ENCODE measurements at regions not wholly inside any gene's neighbourhood (a gene's known extent, or its start where the extent isn't known, plus 50 kb on each side); places are given as distances from the start of the nearest gene placed in this dataset.

DNA sequence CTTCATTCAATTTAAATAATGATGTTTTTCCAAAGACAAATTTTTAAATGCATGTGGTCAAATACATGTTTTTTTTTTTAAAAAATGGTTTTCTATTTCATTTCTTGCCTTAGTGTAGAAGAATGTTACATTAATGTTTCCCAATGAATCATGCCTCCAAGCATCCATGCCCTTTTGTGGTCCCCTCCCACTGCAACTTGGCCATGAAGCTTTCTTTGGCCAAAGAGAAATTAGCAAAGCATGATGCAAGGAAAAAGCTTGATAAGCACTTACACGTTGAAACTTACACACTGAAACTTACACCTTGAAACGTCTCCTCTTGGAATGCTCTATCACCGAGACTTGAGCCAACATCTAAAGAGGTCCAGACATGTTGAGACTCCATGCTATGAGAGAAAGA lies 93.0 kb upstream of the ELOVL5 start:
- TF ChIP-seq POLR2AphosphoS5 (IDR thresholded peaks at IDR 0.05; ENCODE audit: low read depth, low read length) (no peak), EZH2 (IDR thresholded peaks at IDR 0.05) (no peak), YY1 (IDR thresholded peaks at IDR 0.05; ENCODE audit: extremely low read depth, insufficient replicate concordance, low read depth, low read length) (no peak), RAD21 (IDR thresholded peaks at IDR 0.05; ENCODE audit: low read depth) (no peak), ZNF274 (IDR thresholded peaks at IDR 0.05; ENCODE audit: low read depth, low read length) (no peak)
- TF ChIP-seq, protein P1, sequence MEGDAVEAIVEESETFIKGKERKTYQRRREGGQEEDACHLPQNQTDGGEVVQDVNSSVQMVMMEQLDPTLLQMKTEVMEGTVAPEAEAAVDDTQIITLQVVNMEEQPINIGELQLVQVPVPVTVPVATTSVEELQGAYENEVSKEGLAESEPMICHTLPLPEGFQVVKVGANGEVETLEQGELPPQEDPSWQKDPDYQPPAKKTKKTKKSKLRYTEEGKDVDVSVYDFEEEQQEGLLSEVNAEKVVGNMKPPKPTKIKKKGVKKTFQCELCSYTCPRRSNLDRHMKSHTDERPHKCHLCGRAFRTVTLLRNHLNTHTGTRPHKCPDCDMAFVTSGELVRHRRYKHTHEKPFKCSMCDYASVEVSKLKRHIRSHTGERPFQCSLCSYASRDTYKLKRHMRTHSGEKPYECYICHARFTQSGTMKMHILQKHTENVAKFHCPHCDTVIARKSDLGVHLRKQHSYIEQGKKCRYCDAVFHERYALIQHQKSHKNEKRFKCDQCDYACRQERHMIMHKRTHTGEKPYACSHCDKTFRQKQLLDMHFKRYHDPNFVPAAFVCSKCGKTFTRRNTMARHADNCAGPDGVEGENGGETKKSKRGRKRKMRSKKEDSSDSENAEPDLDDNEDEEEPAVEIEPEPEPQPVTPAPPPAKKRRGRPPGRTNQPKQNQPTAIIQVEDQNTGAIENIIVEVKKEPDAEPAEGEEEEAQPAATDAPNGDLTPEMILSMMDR (IDR thresholded peaks at IDR 0.05 in 2 of 3, conservative IDR thresholded peaks at IDR 0.05 in 1 of 3; ENCODE audit: borderline replicate concordance in 1 of 3, insufficient read depth in 1 of 3, low read depth in 2 of 3, low read length in 2 of 3) = no peak

Measured in HCT116 (cell line).